ENCODE measurements at regions not wholly inside any gene's neighbourhood (a gene's known extent, or its start where the extent isn't known, plus 50 kb on each side); places are given as distances from the start of the nearest gene placed in this dataset.

- TF ChIP-seq, protein P1, sequence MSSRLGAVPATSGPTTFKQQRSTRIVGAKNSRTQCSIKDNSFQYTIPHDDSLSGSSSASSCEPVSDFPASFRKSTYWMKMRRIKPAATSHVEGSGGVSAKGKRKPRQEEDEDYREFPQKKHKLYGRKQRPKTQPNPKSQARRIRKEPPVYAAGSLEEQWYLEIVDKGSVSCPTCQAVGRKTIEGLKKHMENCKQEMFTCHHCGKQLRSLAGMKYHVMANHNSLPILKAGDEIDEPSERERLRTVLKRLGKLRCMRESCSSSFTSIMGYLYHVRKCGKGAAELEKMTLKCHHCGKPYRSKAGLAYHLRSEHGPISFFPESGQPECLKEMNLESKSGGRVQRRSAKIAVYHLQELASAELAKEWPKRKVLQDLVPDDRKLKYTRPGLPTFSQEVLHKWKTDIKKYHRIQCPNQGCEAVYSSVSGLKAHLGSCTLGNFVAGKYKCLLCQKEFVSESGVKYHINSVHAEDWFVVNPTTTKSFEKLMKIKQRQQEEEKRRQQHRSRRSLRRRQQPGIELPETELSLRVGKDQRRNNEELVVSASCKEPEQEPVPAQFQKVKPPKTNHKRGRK (CRISPR knock-in tag; IDR thresholded peaks at IDR 0.05; ENCODE audit: borderline replicate concordance): no peak
- no peak for TF ChIP-seq TEAD1 (CRISPR knock-in tag; IDR thresholded peaks at IDR 0.05)
- TF ChIP-seq, protein P2, sequence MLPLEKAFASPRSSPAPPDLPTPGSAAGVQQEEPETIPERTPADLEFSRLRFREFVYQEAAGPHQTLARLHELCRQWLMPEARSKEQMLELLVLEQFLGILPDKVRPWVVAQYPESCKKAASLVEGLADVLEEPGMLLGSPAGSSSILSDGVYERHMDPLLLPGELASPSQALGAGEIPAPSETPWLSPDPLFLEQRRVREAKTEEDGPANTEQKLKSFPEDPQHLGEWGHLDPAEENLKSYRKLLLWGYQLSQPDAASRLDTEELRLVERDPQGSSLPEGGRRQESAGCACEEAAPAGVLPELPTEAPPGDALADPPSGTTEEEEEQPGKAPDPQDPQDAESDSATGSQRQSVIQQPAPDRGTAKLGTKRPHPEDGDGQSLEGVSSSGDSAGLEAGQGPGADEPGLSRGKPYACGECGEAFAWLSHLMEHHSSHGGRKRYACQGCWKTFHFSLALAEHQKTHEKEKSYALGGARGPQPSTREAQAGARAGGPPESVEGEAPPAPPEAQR (CRISPR knock-in tag; IDR thresholded peaks at IDR 0.05): no peak
- TF ChIP-seq, protein P3, sequence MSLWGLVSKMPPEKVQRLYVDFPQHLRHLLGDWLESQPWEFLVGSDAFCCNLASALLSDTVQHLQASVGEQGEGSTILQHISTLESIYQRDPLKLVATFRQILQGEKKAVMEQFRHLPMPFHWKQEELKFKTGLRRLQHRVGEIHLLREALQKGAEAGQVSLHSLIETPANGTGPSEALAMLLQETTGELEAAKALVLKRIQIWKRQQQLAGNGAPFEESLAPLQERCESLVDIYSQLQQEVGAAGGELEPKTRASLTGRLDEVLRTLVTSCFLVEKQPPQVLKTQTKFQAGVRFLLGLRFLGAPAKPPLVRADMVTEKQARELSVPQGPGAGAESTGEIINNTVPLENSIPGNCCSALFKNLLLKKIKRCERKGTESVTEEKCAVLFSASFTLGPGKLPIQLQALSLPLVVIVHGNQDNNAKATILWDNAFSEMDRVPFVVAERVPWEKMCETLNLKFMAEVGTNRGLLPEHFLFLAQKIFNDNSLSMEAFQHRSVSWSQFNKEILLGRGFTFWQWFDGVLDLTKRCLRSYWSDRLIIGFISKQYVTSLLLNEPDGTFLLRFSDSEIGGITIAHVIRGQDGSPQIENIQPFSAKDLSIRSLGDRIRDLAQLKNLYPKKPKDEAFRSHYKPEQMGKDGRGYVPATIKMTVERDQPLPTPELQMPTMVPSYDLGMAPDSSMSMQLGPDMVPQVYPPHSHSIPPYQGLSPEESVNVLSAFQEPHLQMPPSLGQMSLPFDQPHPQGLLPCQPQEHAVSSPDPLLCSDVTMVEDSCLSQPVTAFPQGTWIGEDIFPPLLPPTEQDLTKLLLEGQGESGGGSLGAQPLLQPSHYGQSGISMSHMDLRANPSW (CRISPR knock-in tag; conservative IDR thresholded peaks at IDR 0.05; ENCODE audit: low read depth): no peak
- TF ChIP-seq ZNF396 (CRISPR knock-in tag; IDR thresholded peaks at IDR 0.05; ENCODE audit: borderline replicate concordance): no peak
- TF ChIP-seq ETV6 (CRISPR knock-in tag; IDR thresholded peaks at IDR 0.05): no peak
- TF ChIP-seq SMAD3 (CRISPR knock-in tag; IDR thresholded peaks at IDR 0.05; ENCODE audit: borderline replicate concordance): no peak
- TF ChIP-seq TP53 (CRISPR knock-in tag; IDR thresholded peaks at IDR 0.05): no peak
- TF ChIP-seq, protein P4, sequence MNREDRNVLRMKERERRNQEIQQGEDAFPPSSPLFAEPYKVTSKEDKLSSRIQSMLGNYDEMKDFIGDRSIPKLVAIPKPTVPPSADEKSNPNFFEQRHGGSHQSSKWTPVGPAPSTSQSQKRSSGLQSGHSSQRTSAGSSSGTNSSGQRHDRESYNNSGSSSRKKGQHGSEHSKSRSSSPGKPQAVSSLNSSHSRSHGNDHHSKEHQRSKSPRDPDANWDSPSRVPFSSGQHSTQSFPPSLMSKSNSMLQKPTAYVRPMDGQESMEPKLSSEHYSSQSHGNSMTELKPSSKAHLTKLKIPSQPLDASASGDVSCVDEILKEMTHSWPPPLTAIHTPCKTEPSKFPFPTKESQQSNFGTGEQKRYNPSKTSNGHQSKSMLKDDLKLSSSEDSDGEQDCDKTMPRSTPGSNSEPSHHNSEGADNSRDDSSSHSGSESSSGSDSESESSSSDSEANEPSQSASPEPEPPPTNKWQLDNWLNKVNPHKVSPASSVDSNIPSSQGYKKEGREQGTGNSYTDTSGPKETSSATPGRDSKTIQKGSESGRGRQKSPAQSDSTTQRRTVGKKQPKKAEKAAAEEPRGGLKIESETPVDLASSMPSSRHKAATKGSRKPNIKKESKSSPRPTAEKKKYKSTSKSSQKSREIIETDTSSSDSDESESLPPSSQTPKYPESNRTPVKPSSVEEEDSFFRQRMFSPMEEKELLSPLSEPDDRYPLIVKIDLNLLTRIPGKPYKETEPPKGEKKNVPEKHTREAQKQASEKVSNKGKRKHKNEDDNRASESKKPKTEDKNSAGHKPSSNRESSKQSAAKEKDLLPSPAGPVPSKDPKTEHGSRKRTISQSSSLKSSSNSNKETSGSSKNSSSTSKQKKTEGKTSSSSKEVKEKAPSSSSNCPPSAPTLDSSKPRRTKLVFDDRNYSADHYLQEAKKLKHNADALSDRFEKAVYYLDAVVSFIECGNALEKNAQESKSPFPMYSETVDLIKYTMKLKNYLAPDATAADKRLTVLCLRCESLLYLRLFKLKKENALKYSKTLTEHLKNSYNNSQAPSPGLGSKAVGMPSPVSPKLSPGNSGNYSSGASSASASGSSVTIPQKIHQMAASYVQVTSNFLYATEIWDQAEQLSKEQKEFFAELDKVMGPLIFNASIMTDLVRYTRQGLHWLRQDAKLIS (CRISPR knock-in tag; IDR thresholded peaks at IDR 0.05; ENCODE audit: borderline replicate concordance): no peak
- TF ChIP-seq ARID4B (CRISPR knock-in tag; IDR thresholded peaks at IDR 0.05; ENCODE audit: borderline replicate concordance): no peak
- TF ChIP-seq ATF6 (CRISPR knock-in tag; IDR thresholded peaks at IDR 0.05): no peak
These were observed 118.9 kb downstream of the RGS21 start (continued) for GRCh38 chr1:192435704-192436103.

All from WTC11 (cell line).